RWPE2 (cell line): ENCODE measurements at regions not wholly inside any gene's neighbourhood (a gene's known extent, or its start where the extent isn't known, plus 50 kb on each side); places are given as distances from the start of the nearest gene placed in this dataset.

Source experiments
- ATAC-seq: fragments of 200-7000 bp; cut with Tn5 transposase; 3 replicates; pipeline ENCODE4 v1.9.1; 2021; ENCODE audit warnings: low read depth
- DNase-seq: peaks from one replicate; pipeline ENCODE4 v3.0.0-alpha.2; 2020; ENCODE audit warnings: low spot score
- H3K27ac ChIP-seq: fragments of 450-650 bp; 2 replicates; pipeline ENCODE4 v1.5.1; 2017; ENCODE audit warnings: mild to moderate bottlenecking; ENCODE audit not compliant: poor library complexity, severe bottlenecking
- H3K27me3 ChIP-seq: fragments of 250-450 bp; sonication (Bioruptor Pico); 2 replicates; pipeline ENCODE4 v1.5.1; 2021; ENCODE audit warnings: mild to moderate bottlenecking, moderate library complexity; ENCODE audit not compliant: insufficient read depth, poor library complexity, severe bottlenecking
- H3K36me3 ChIP-seq: fragments of 250-450 bp; sonication (Bioruptor Pico); 2 replicates; pipeline ENCODE4 v1.5.1; 2020; ENCODE audit warnings: low read depth, mild to moderate bottlenecking, moderate library complexity
- H3K4me1 ChIP-seq: fragments of 250-450 bp; sonication (Bioruptor Pico); 2 replicates; pipeline ENCODE4 v1.5.1; 2021; ENCODE audit warnings: mild to moderate bottlenecking, moderate library complexity; ENCODE audit not compliant: insufficient read depth, poor library complexity, severe bottlenecking
- H3K4me3 ChIP-seq: fragments of 250-450 bp; sonication (Bioruptor Pico); 2 replicates; pipeline ENCODE4 v1.5.1; 2021; ENCODE audit warnings: mild to moderate bottlenecking, moderate library complexity; ENCODE audit not compliant: severe bottlenecking
- H3K9me3 ChIP-seq: fragments of 250-450 bp; sonication (Bioruptor Pico); 2 replicates; pipeline ENCODE4 v1.5.1; 2021; ENCODE audit warnings: mild to moderate bottlenecking, moderate library complexity; ENCODE audit not compliant: severe bottlenecking
- CTCF ChIP-seq: fragments of 450-650 bp; IDR thresholded peaks from one replicate; pipeline ENCODE4 v1.5.1; 2017; ENCODE audit warnings: mild to moderate bottlenecking, moderate library complexity; ENCODE audit not compliant: poor library complexity, severe bottlenecking

GRCh38 chr1:239067480-239067879 lies 318.9 kb upstream of the CHRM3 start:
- no peak for TF ChIP-seq CTCF
- H3K4me3 ChIP-seq: no peak overlapping the region
- no peaks in the 10 kb centered on the region for H3K9me3 ChIP-seq
- no peaks in the 10 kb centered on the region for H3K4me1 ChIP-seq
- no peaks in the 10 kb centered on the region for H3K27me3 ChIP-seq
- DNase-seq (no peak), ATAC-seq (no peak)
- no peak overlapping the region for H3K27ac ChIP-seq
- H3K36me3 ChIP-seq: no peaks in the 10 kb centered on the region

- Histone ChIP-seq H3K4me1 (no peaks in the 10 kb centered on the region), H3K27ac (no peak overlapping the region), H3K27me3 (no peaks in the 10 kb centered on the region), H3K36me3 (no peaks in the 10 kb centered on the region), H3K4me3 (no peak overlapping the region), H3K9me3 (no peaks in the 10 kb centered on the region)
- ATAC-seq (no peak), DNase-seq (no peak)
- TF ChIP-seq CTCF: no peak
Measured at GRCh38 chr1:239067058-239067457, 319.3 kb upstream of the CHRM3 start.

- Histone ChIP-seq H3K27ac (no peak overlapping the region), H3K27me3 (no peaks in the 10 kb centered on the region), H3K4me3 (no peak overlapping the region), H3K4me1 (no peaks in the 10 kb centered on the region), H3K36me3 (no peaks in the 10 kb centered on the region), H3K9me3 (no peaks in the 10 kb centered on the region)
- no peak for ATAC-seq
- DNase-seq: no peak
- no peak for TF ChIP-seq CTCF
Measured at GRCh38 chr1:239061770-239062169, 324.6 kb upstream of the CHRM3 start.

GRCh38 chr1:239058190-239058589 lies 328.2 kb upstream of the CHRM3 start:
- Histone ChIP-seq H3K36me3 (no peaks in the 10 kb centered on the region), H3K27me3 (no peaks in the 10 kb centered on the region), H3K9me3 (no peaks in the 10 kb centered on the region), H3K27ac (no peak overlapping the region), H3K4me1 (no peaks in the 10 kb centered on the region), H3K4me3 (no peak overlapping the region)
- DNase-seq (no peak), ATAC-seq (no peak)
- TF ChIP-seq CTCF: no peak

GRCh38 chr1:239056940-239057339 lies 329.4 kb upstream of the CHRM3 start:
- H3K27me3 ChIP-seq: no peaks in the 10 kb centered on the region
- no peak for TF ChIP-seq CTCF
- DNase-seq: no peak

More at GRCh38 chr1:239056940-239057339, 329.4 kb upstream of the CHRM3 start:
- Histone ChIP-seq H3K4me3 (no peak overlapping the region), H3K4me1 (no peaks in the 10 kb centered on the region), H3K36me3 (no peaks in the 10 kb centered on the region), H3K9me3 (no peaks in the 10 kb centered on the region), H3K27ac (no peak overlapping the region)
- no peak for ATAC-seq
